WI38 (cell line): ENCODE measurements at regions not wholly inside any gene's neighbourhood (a gene's known extent, or its start where the extent isn't known, plus 50 kb on each side); places are given as distances from the start of the nearest gene placed in this dataset.

Experiments used
- H3K4me3 ChIP-seq: 2 replicates; pipeline ENCODE4 v1.5.1; 2011; ENCODE audit warnings: low read depth, mild to moderate bottlenecking, control low read depth, low read length
- CTCF ChIP-seq: IDR thresholded peaks from 2 replicates; pipeline ENCODE4 v1.5.1; 2012; ENCODE audit warnings: low read depth, mild to moderate bottlenecking, control low read depth, low read length

GRCh38 chr7:123348690-123349089, 148.9 kb upstream of the SLC13A1 start:
- H3K4me3 ChIP-seq, result no peak overlapping the region
- no peak for TF ChIP-seq CTCF

- no peak for TF ChIP-seq CTCF
- H3K4me3 ChIP-seq, result no peak overlapping the region
These were observed 147.0 kb upstream of the SLC13A1 start for GRCh38 chr7:123346766-123347165.

- TF ChIP-seq CTCF, result no peak
- H3K4me3 ChIP-seq, result no peak overlapping the region
These were observed 143.8 kb upstream of the SLC13A1 start for GRCh38 chr7:123343611-123344010.

- TF ChIP-seq CTCF, result no peak
- H3K4me3 ChIP-seq, result no peak overlapping the region
These were observed 141.3 kb upstream of the SLC13A1 start for GRCh38 chr7:123341102-123341501.

- TF ChIP-seq CTCF, result no peak
- no peak overlapping the region for H3K4me3 ChIP-seq
These were observed 138.9 kb upstream of the SLC13A1 start for GRCh38 chr7:123338688-123339087.

- no peak overlapping the region for H3K4me3 ChIP-seq
- TF ChIP-seq CTCF, result no peak
These were observed 130.3 kb upstream of the SLC13A1 start for GRCh38 chr7:123329988-123330643.

GRCh38 chr7:123327661-123328060, 127.9 kb upstream of the SLC13A1 start:
- no peak for TF ChIP-seq CTCF
- no peak overlapping the region for H3K4me3 ChIP-seq
